Stomach (tissue), 4 donors: ENCODE measurements at regions not wholly inside any gene's neighbourhood (a gene's known extent, or its start where the extent isn't known, plus 50 kb on each side); places are given as distances from the start of the nearest gene placed in this dataset.

Experiments used
- EP300 ChIP-seq: sonication (generic); formaldehyde crosslinking; IDR thresholded peaks from one replicate; pipeline ENCODE4 v1.6.1; 2017; ENCODE audit warnings: antibody characterized with exemption
- POLR2A ChIP-seq, 4 donors: fragments of 450-650 bp; IDR thresholded peaks; one replicate each; pipeline ENCODE4 v1.6.1; 2016; ENCODE audit warnings: antibody characterized with exemption in 4 of 4, control low read depth in 2 of 4, mild to moderate bottlenecking in 1 of 4, moderate library complexity in 1 of 4
- POLR2AphosphoS5 ChIP-seq, 3 donors: sonication (generic); formaldehyde crosslinking; IDR thresholded peaks; one replicate each; pipeline ENCODE4 v1.6.1; 2016; ENCODE audit warnings: antibody characterized with exemption in 3 of 3
- TF ChIP-seq, protein P1 (sequence below), 7 experiments: fragments of 450-650 bp in 4 of 7; fragments of 200-600 bp in 3 of 7; sonication (generic) in 3 of 7; IDR thresholded peaks; one replicate each; pipeline ENCODE4 v1.5.1; 2016 to 2019; ENCODE audit warnings: antibody characterized with exemption in 7 of 7, control low read depth in 2 of 7, mild to moderate bottlenecking in 1 of 7

DNA sequence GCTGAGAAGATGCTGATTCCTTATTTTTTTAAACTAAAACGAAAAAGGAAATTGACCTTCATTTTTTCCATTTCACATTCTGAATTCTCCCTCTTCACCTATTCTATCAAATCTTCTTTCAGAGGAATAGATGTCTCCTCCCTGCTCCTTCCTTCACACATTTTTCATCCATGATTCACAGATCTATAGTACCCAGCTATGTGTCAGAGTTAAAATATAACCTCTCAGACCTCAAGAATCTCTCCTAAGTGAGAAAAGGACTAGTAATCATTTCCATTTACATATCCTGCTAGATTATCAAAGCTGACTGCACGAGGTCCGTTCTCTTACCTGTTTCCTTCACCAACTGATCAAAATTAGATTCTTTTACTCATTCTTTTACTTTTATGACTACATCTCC lies 1297.6 kb upstream of the ALCAM start:
- TF ChIP-seq, protein P1, sequence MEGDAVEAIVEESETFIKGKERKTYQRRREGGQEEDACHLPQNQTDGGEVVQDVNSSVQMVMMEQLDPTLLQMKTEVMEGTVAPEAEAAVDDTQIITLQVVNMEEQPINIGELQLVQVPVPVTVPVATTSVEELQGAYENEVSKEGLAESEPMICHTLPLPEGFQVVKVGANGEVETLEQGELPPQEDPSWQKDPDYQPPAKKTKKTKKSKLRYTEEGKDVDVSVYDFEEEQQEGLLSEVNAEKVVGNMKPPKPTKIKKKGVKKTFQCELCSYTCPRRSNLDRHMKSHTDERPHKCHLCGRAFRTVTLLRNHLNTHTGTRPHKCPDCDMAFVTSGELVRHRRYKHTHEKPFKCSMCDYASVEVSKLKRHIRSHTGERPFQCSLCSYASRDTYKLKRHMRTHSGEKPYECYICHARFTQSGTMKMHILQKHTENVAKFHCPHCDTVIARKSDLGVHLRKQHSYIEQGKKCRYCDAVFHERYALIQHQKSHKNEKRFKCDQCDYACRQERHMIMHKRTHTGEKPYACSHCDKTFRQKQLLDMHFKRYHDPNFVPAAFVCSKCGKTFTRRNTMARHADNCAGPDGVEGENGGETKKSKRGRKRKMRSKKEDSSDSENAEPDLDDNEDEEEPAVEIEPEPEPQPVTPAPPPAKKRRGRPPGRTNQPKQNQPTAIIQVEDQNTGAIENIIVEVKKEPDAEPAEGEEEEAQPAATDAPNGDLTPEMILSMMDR (IDR thresholded peaks at IDR 0.05): no peak
- TF ChIP-seq POLR2A (IDR thresholded peaks at IDR 0.05) (no peak), POLR2AphosphoS5 (IDR thresholded peaks at IDR 0.05) (no peak), EP300 (no peak)
